ENCODE measurements at regions not wholly inside any gene's neighbourhood (a gene's known extent, or its start where the extent isn't known, plus 50 kb on each side); places are given as distances from the start of the nearest gene placed in this dataset.
"Not testable (repeated sequence)": the region's sequence is repeated elsewhere in the genome, so short reads cannot be mapped to it uniquely, and the experiment has no call there.

DNA sequence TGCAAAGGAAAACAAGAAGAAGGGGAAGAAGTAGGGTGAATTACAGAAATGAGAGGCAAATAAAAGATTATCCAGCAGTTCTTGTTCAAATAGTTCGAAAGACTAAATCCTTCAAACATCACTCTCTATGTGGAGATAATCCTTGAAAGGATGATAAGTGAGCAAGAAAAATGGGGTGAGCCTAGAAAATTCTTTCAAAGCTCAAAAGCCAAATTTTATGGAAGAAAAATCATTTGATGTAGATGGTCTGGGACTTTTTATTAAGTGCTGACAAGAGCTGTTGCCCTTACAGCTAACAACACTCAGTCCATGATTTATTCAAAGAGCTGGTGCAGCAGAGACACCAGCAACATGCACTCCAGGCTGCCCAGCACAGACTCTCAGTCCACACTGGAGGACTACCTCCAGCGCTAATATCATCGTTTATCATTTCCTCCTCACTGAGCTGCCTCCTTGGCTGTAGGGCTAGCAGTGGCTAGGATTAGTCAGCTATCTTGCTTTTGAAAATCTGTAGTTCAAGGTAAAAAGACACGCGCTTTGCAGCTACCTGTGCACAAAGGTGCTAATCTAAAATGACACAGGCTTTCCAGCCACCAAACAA lies 264.8 kb upstream of the KIF2A start:
- DNase-seq (ENCODE audit: low read depth) = no peak

DNA sequence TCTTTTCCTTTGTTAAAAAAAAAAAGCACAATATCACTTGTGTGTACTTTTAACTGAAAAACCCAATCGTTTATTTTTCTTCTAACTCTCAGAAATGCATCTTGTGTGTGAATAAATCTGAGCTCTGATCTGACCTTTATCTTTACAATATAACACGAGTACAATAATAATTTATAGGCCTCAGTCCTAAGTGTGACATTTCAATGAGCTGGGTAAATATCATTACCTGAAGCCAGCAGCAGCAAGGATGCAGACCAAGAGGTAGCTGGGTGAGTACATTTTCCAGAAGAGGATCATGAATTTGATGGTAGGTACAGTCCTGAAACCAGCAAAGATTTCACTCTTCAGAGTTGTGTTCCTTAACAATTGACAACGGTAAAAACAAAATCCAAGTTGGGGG lies 264.0 kb upstream of the KIF2A start:
- no peak for DNase-seq (ENCODE audit: low read depth)

DNA sequence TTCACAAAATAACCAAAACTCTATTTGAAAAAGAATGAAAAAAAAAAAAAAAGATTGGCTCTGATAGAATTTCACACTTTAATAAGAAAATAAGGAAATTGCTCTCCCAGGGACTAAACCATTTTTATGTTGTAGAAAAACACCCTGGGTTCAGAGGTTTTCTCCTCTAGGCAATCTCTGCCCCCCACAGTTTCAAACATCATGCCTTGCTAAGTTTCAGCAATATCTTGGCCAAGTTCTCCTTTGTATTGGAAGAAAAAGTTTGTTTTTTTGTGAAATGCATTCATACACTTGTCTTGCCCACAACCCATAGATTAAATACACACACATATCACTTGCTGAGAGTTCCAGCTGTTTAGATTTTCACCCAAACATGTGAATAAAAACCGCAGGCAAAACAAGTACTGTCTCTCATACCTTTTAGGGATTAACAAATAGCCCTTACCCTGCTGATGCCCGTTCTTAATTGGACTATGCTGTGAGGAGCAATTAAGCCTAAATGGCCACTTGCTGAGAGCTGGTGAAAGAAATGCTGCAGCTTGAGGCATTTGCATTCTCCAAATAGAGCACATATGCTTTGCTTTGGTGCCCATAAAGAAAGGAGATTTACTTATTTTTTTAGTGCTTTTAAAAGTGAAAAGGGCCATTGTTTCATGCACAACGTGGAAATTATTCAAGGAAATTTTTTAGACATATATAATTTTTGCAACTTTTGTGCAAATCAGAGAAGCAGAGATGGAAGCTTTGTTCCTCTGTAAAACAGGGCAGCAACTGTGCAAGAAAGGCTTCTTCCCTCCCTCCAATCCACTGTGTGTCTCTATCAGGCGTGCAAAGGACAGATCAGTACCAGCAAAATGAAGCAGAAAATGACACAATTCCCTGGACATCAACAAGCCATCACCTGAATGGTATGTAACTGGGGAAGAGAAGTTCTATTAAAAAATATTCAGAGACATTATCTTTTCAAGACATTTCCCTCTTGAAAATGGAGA lies 262.4 kb upstream of the KIF2A start:
- DNase-seq (ENCODE audit: low read depth) = no peak

DNA sequence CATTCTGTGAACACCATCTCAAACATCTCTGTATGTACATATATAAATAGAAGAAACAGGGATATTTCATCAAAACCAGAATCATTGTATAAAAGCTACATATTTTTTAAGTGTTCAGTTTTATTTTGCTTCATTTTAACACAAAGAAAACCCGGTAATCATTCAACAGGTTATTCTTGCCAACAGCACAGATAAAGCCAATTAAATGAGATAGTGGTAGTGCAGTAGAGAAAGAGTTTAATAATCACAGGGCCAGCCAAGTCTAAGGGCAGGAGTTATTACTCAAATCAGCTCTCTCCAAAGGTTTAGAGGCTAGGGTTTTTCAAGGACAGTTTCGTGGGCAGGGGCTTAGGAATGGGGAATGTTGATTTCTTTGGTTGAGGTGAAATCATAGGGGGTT lies 261.0 kb upstream of the KIF2A start:
- DNase-seq (ENCODE audit: low read depth) = no peak

DNA sequence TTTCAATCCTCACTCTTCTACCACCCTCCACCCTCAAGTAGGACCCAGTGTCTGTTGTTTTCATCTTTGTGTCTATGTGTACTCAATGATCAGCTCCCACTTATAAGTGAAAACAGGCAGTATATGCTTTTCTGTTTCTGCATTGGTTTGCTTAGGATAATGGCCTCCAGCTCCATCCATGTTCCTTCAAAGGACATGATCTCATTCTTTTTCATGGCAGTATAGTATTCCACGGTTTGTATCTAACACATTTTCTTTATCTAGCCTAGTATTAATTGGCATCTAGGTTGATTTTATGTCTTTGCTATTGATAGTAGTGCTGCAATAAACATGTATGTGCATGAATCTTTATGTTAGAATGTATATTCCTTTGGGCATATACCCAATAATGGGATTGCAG lies 259.8 kb upstream of the KIF2A start:
- no peak for DNase-seq (ENCODE audit: low read depth)

DNA sequence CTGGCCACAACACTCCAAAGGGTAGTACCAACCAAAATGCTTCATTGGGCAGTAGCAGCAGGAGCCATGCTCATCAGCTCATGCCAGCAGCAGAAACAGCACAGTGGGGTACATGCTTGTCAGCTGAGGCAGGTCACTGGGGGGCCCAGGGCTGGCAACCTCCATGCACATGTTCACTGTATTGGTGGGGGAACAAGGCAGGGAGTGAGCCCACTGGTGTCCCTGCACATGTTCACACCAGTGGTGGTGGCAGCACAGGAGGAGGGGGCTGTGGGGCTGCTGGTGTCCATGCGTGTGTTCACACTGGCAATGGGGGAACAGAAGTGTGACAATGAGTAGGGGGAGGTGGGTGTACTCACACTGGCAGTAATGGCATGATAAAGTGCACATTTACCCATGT lies 254.3 kb upstream of the KIF2A start:
- no peak for DNase-seq (ENCODE audit: low read depth)

DNA sequence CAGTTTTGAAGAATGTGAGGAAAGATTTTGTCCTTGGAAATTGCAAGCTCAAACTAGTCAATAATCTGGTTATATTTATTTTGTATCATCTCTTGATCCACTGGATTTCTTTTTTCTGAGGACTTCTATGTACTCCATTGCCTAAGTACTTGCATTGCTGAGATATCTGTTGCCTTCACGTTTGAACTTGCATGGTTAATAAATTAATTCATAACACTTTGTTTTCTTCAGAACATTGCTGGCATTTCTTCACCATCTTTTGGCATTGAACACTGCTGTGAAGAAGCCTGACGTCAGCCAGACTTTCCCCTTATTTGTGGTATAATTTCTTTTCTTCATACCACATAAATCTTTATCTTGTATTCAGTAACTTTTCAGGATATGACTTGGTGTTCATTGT lies 246.0 kb upstream of the KIF2A start:
- no peak for DNase-seq (ENCODE audit: low read depth)

DNA sequence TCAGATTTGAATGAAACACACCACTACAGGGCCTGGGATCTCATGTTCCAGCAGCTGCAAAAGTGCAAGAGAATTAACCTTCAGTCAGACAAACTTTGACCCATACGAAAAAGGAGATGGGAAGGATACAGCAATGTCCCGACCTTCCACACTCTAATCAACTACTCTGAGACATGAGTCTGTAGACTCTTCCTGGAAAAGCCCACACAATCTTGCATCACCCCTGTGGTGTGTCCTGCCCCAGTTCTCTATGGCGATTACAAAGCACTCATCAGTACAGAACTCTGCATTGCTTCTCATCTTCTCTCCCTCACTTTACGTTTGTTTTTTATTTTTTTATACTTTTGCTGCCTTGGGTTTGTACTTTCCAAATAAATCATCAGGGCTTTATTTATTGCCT lies 241.0 kb upstream of the KIF2A start:
- DNase-seq (ENCODE audit: low read depth) = no peak

DNA sequence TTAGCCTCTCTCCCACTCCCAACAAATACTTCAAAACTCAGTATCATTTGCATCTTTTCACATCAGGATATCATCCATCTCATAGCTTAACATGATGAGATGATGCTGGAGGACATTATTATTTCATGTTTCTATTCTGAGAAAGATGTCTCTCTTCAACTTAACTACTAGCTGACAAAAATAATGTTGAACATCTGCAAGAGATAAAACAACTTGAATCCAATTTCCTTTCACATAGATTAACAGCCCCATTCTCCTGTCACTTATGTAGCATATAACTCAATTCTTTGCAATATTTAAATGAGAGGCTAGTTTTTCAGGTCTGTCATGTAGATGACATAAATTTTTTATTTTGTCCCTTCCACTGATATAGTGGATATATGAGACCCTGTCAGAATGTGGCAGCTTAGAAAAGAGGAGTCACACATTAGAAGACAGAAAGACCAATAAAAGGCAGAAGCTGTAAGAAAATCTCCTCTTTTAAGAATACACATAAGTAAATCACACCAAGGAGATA lies 239.2 kb upstream of the KIF2A start:
- no peak for DNase-seq (ENCODE audit: low read depth)

DNA sequence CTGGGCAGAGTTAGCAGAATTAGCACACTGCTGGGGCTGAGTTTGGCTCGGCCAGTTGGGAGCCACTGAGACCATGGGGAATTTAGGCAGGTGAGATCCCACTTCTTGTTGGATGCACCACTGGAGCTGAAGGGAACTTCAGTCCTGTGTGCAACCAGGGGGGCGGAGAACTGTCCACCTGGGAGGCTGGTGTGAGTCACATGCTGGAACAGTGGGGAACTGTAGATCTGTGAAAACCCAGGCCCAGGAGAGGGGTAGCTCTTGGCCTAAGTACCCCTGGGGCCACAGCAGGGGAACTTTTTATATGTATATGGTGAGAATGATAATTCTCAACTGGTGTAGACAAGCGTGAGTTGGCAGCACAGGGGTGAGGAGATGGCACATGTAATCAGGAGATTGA lies 237.5 kb upstream of the KIF2A start:
- DNase-seq (ENCODE audit: low read depth) = no peak

DNA sequence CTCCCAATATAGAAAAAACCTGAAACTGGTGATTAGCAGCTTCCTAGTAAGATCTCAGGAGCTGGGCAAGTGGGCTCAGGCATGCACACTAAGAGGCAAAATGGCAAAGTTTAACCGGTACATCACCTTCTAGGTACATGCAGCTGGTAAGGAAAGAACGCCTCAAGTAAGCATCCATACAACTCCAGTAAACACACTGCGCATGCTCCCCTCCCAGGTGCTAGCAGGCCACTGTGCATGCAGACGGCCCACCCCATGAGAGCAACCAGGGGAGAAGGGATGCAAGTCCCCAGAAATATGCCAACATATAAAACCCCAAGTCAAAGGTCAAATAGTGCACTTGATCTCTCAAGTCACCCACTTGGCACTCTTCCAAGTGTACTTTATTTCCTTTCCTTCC lies 228.6 kb upstream of the KIF2A start:
- DNase-seq (ENCODE audit: low read depth) = no peak

DNA sequence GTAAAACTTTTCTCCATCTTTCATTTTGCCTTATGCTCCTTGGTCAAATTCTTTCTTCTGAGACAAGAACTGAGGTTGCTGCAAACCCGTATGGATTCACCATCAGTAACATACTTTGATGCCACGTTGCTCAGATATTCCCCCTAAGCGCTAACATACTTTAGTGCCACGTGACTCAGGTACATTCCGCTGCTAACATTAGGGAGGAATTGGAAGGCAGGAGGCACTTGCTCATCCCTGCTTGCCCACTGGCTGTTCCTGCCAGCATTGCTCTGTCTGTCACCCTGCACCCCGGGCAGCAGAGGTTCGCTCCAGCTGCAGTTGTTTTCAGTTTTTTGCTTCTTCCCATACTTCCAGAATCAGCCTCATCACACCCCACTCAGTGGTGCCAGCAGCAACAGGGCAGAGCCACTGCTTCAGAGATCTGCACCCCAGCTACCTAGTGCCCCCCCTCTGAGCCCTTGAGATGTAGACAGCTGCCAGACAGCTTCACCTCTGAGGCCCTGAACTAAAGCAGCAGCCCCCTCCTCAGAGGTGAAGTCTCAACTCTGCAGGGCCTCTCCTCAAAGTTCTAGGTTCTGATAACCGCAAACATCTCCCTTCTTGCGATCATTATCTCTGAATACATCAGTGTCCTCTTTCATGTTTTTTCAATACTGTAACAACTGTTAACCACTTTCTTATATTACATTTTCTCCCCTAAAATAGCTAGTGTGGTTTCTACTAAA lies 228.0 kb upstream of the KIF2A start:
- no peak for DNase-seq (ENCODE audit: low read depth)

DNA sequence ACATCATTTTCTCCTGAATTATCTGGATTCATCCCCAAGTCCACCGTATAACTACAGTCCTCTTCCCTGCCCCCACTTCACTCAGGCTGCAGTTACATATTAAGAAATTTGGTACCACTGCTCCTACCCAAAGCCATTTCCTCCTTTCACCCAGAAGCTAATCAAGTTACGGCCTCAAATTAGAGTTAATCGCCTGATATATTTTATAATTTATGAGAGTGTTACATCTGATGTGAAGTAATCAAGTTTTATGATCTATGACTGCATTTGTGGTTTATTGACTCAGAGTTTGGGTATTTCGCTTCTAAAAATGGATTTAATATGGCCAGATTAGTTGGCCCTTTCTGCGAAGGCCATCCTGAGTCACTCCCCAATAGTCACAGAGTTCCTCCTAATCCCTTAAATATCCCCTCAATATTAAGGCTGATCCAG lies 223.6 kb upstream of the KIF2A start:
- peak; percentile 6 for DNase-seq (ENCODE audit: low read depth)

DNA sequence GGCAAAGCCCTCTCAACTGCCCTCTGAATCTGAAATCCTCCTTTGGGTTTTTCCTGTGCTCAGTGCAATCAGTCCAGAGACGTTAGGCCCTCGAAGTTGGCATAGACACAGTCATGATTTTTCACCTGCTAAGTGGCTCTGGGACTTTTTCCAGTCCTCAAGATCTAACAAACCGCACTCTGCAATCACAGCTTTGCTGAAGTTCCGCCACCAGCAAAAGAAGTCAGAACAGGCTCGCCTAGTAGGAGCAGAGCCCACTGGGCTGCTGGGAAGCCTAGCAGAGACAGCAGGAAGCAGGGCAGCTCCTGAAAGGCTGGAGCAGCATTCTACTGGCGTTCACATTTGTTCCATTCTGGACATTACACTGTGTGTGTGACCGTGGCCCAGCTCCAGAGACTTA lies 222.8 kb upstream of the KIF2A start:
- DNase-seq (ENCODE audit: low read depth) = no peak

DNA sequence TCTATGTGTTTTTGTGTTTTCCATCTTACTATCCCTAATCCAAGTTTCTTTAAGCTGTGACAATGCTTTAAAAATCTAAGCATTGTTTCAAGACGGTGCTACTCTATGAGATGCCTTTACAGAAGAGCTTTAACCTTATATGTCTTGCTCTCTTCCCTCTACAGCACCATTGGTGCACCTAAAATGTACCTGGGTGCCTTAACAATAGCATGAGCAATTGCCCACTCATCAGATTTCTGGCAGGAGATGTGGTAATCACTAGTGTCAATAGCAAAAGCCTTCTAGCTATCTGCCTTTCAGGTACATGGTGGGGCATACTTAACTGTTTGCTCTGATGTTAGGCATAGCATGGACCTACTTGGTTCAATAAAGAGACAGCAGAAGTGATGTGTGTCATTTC lies 222.3 kb upstream of the KIF2A start:
- DNase-seq (ENCODE audit: low read depth) = no peak

DNA sequence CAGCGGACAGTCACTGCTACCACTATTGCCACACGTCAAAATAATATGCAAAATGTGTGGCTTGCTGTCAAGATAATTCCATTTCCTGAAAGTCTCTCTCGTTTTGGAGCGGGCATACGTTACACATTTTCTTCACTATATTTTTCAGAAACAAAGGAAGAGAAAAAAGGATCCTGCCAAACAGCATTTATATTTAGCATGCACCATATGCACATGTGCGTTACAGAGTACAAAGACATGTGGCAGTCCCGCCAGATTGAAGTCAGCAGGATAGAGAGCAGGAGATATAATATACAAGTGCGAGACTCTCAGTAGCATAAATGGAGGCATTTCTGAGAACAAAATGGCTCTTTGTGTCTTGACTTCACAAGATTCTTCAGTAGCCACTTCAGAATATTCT lies 221.6 kb upstream of the KIF2A start:
- no peak for DNase-seq (ENCODE audit: low read depth)

DNA sequence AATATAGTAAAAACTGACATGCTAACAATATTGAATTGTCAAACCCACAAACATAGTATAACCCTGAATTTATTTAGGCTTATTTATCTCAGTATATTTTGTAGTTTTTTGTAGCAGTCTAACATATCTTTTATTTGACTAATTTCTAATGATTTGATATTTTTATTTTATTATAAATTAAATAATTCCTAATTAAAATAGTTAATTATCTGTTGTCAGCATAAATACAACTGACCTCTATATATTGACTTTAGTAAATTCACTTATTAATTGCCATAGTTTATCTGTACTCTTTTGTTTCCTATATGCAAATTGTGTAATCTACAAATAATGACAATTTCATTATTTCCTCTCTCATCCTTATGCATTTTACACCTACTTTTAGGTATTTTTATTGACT lies 215.1 kb upstream of the KIF2A start:
- DNase-seq (ENCODE audit: low read depth) = no peak

DNA sequence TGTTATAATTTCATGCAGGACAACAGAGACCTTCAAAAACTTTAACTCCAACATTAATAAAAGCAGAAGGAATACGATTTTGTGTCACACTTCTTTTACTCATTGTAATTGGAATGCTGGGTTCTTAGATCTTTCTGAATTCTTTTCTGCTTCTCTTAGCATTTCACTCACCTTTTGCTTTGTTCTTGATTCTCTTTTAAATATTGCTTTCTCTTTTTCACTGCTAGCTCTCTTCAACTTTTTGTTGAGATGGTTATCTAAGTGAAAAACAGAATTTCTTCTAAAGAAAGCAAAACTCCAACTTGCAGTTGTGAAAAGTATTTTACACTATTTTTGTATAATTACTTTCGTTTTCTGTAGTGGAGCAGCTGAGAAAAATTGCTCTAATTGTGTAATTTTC lies 212.6 kb upstream of the KIF2A start:
- no peak for DNase-seq (ENCODE audit: low read depth)

DNA sequence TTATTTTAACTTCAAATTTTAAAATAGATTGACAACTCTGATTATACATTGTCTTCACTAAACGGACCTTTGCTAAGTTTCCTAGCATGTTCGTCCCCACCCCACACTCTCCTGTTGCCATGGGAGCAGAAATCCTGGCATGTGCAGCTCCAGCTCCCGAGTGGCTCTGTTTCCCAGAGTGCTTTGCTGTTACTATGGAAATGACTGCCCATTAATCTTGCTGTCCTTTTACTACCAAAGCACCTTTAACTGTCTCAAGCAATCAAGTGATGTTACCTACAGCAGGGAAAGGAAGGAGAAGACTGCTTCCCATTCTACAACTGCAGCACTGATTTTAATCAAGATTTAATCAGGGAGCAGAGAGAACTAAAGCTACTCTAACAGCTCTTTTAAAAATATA lies 212.0 kb upstream of the KIF2A start:
- peak; percentile 57 for DNase-seq (ENCODE audit: low read depth)

DNA sequence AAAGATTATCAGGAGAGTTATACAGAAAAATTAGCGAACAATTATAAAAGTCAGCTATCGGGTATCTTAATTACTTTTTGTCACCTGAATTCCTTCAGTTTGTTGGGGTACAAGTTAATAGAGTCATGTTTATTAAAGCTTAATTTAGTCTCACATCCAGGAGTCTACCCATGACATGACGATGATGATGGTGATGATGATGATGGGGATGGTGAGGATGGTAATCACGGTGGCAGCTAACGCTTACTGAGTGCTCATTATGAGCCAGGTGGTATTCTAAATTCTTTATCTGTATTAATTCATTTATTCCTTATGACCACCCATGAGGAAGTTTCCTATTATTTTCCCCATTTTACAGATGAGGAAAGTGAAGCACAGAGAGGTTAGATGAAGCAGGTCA lies 208.6 kb upstream of the KIF2A start:
- DNase-seq (ENCODE audit: low read depth) = no peak

DNA sequence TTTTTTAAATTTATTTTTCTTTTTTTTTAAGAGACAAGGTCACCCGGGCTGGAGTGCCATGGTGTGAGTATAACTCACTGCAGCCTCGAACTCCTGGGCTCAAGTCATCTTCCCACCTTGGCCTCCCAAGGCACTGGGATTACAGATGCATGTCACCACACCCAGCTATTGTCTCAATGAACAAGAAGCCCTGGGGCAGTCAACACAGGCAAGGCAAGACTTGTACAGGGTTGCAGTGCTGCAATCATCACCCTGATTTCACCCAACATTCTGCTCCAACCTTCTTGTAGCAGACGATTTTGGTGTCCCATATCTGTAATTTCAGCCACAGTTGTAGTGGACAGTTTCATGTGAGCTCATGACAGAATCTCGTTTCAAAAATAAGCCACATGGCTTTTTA lies 205.8 kb upstream of the KIF2A start:
- DNase-seq (ENCODE audit: low read depth) = no peak

DNA sequence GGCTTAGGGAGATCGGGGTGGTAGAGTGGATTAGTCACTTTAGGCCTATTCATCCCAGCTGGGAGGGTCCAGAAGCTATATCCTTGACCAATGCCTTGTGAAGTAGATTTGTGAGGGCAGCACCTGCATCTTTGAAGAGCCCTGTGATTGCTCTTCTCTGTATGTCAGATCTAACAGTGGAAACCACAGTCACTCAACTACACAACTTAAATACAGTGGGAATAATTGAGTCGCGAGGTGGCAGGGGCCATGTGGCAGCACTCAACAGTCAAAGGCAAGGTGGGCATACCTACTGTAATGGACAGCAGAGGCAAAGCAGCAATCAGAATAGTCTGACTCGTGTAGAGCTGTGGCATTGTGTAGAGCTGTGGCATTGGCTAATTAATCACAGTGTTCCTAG lies 202.1 kb upstream of the KIF2A start:
- DNase-seq (ENCODE audit: low read depth) = not testable (repeated sequence)

DNA sequence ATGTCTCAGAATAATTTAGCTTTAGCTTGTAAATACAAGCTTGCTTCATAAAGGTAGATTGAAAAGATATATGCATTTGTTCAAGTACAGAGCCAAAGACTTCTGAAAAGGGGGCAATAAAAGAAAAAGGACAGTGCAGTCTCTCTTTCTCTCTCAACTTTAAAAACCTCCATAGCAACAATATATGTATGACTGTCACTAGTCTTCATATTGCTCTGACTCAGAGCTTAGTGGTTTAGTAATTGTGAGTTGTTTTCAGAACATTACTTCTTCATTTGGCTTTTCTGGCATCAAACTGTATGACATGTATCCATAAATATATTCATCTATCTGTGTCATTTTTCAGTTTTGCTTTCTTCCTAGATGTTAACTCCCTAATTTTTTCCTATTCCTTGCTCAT lies 194.6 kb upstream of the KIF2A start:
- no peak for DNase-seq (ENCODE audit: low read depth)
